ES-I3 (cell line): ENCODE measurements at regions not wholly inside any gene's neighbourhood (a gene's known extent, or its start where the extent isn't known, plus 50 kb on each side); places are given as distances from the start of the nearest gene placed in this dataset.
"Not testable (repeated sequence)": the region's sequence is repeated elsewhere in the genome, so short reads cannot be mapped to it uniquely, and the experiment has no call there.

Source experiments
- H3K36me3 ChIP-seq: 2 replicates; pipeline ENCODE4 v1.6.1; 2013; ENCODE audit warnings: mild to moderate bottlenecking, low read length, control low read depth, moderate library complexity; ENCODE audit not compliant: insufficient read depth
- H3K4me1 ChIP-seq: 2 replicates; pipeline ENCODE4 v1.6.1; 2013; ENCODE audit warnings: mild to moderate bottlenecking, control low read depth, low read length; ENCODE audit not compliant: insufficient read depth
- H3K9ac ChIP-seq: 2 replicates; pipeline ENCODE4 v1.6.1; 2013; ENCODE audit warnings: low read depth, mild to moderate bottlenecking, low read length, moderate library complexity
- H3K9me3 ChIP-seq: 2 replicates; pipeline ENCODE4 v1.6.1; 2013; ENCODE audit warnings: mild to moderate bottlenecking, low read length, moderate library complexity; ENCODE audit not compliant: control insufficient read depth, insufficient read depth

DNA sequence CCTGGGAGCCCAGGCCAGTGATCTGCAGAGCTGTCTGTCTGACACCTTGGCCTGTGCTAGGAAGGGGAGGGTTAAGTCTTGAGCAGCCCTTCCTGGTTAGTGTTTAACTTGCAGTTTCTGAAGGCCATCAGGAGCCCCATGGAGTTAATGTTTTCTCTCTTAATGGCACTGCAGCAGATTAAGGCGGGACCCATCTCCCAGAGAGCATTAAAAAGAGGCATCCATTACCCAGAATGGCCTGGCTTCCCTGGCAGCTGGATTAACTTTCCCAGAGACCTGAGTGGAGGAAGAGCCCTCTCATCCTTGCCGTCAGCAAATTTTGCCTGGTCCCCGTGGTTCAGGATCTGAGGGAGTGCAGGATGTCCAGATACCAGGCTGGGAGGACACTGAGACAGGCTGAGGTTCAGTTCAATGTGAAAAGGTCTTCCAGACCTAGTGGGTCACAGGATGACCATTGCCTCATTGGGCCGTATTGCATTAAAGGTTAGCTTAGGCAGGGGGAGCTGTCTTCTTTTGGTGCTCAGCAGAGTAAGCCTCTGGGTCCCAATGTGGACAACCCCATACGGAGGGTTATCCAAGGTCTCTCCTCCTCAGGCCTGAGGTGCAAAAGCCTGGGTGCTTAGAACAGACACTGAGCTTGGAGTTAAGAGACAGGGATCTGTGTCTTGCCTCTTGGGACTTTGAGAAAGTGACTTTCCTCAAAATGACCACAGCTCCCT is 522.6 kb downstream of the PTPRU start:
- Histone ChIP-seq H3K9ac (no peak overlapping the region), H3K9me3 (no peaks in the 10 kb centered on the region; the same call in 1 of the 2 replicates), H3K36me3 (no peaks in the 10 kb centered on the region), H3K4me1 (no peaks in the 10 kb centered on the region)

DNA sequence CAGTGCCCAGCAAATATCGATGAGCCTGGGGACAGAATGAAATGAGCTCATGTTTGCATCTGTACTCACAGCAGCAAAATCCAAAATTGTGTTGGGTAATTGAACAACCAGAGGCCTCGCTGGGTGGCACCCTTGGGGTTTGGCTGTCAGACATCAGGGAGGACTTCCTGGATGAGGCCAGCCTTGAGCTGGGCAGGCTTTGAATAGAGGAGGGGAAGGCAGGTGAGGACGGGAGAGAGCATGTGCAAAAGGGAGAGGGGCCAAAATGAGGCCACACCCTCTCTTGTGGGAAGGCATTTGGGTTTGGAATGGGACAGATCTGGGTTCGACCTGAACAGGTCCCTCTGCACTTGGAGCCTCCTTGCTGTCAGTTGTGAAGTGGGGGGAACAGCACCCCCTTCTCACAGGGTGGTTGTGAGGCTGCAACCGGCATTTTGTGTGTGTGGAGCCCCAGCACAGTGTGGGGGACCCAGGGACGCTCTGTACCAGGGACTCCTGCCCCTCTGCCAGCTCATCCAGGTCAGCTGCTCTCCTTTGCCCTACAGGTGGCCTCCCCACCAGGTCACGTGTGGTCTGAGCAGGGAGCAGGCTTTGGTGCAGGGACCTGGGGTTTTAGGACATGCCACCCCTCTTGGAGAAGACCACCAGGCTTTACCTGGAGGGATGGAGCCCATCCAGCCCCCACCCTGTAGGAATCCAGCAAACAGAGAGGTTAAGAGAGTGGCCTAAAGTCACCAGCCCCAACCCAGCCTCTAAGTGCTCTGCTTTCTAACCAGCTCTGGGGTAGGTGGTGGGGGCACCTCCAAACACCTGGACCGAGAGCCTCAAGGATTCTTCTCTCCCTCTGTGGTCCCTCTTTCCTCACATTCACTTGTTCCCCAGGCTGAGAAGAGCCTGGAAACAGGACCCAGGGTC is 521.8 kb downstream of the PTPRU start:
- no peaks in the 10 kb centered on the region for H3K36me3 ChIP-seq

GRCh38 chr1:29756901-29757725 is 520.8 kb downstream of the PTPRU start:
- Histone ChIP-seq H3K9ac (no peak overlapping the region), H3K36me3 (no peaks in the 10 kb centered on the region), H3K9me3 (no peaks in the 10 kb centered on the region), H3K4me1 (no peaks in the 10 kb centered on the region)

More for the DNA sequence above, 521.8 kb downstream of the PTPRU start:
- no peaks in the 10 kb centered on the region for H3K4me1 ChIP-seq
- no peak overlapping the region for H3K9ac ChIP-seq
- H3K9me3 ChIP-seq: no peaks in the 10 kb centered on the region; the same call in 1 of the 2 replicates

DNA sequence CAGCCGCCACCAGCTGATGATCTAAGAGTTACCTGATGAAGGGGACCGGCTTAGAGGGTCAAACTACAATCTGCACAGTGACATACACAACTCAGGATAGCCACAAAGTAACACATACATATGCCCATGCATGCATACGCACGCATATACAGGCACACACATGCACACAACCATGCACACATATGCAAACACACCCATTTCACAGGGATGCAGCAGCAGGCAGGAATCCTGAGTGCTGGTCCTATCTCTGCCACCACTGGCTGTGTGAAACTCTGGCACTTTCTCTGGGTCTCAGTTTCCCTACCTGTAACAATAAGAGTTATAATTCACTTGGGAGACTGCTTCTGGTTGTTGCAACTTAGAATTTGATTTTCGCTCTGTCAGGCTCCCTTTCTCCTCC is 520.2 kb downstream of the PTPRU start:
- H3K9ac ChIP-seq: no peak overlapping the region
- no peaks in the 10 kb centered on the region for H3K4me1 ChIP-seq
- no peaks in the 10 kb centered on the region for H3K9me3 ChIP-seq
- no peaks in the 10 kb centered on the region for H3K36me3 ChIP-seq

DNA sequence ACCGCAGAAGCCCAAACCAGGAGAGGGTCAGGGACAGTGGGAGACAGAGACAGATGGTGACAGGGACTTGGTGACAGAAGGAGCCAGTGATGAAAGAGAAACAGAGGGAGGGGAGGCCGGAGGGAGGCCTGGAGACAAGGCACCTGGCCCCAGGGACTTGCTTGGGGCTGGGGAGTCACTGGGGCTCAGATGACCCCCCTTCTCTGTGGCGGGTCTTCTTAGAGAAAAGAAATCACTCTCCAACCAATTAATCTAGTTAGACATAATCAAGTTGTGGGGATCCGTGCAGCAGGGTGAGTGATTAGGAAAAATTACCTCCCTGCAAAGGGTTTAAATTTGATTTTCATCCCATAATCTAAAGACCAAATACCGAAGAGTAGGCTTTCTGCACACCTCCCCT is 519.8 kb downstream of the PTPRU start:
- Histone ChIP-seq H3K36me3 (no peaks in the 10 kb centered on the region), H3K9me3 (no peaks in the 10 kb centered on the region), H3K9ac (no peak overlapping the region), H3K4me1 (no peaks in the 10 kb centered on the region)

- not testable (repeated sequence) for H3K4me1 ChIP-seq, H3K36me3 ChIP-seq, H3K9ac ChIP-seq, H3K9me3 ChIP-seq
These were observed 519.2 kb downstream of the PTPRU start for GRCh38 chr1:29755412-29756015.

- Histone ChIP-seq H3K9me3 (no peaks in the 10 kb centered on the region), H3K4me1 (no peaks in the 10 kb centered on the region), H3K36me3 (no peaks in the 10 kb centered on the region), H3K9ac (no peak overlapping the region)
These were observed 518.5 kb downstream of the PTPRU start for GRCh38 chr1:29754573-29755375.

- no peak overlapping the region for H3K9ac ChIP-seq
- H3K4me1 ChIP-seq: no peaks in the 10 kb centered on the region
These were observed 517.6 kb downstream of the PTPRU start for GRCh38 chr1:29753771-29754572.

GRCh38 chr1:29753244-29753643 is 516.9 kb downstream of the PTPRU start:
- Histone ChIP-seq H3K36me3 (no peaks in the 10 kb centered on the region), H3K4me1 (no peaks in the 10 kb centered on the region), H3K9ac (no peak overlapping the region), H3K9me3 (no peaks in the 10 kb centered on the region)

More at GRCh38 chr1:29753771-29754572, 517.6 kb downstream of the PTPRU start:
- H3K36me3 ChIP-seq: no peaks in the 10 kb centered on the region
- no peaks in the 10 kb centered on the region for H3K9me3 ChIP-seq

DNA sequence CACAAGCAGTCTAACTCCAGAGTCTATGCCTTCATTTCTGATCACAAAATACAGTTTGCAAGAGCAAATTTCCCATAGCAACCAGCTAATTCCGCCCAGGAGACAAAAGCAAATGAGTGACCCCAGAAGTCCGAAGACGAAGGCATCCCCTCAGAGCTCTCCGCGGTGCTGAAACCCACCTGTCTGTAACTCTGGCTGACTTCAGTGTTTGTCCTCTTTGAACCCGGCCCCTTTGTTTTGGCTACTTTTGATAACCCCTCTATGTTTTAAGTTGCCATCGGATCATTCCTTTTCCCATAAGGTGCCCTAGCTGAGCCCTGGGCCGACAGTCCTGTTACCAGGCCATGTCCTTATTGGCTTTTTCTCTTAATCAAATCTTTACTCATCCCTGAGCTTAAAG is 515.8 kb downstream of the PTPRU start:
- H3K4me1 ChIP-seq: no peaks in the 10 kb centered on the region

GRCh38 chr1:29749024-29749945 is 513.0 kb downstream of the PTPRU start:
- H3K9me3 ChIP-seq: no peaks in the 10 kb centered on the region
- no peaks in the 10 kb centered on the region for H3K4me1 ChIP-seq
- H3K9ac ChIP-seq: no peak overlapping the region
- no peaks in the 10 kb centered on the region for H3K36me3 ChIP-seq

More for the DNA sequence above, 515.8 kb downstream of the PTPRU start:
- Histone ChIP-seq H3K36me3 (no peaks in the 10 kb centered on the region), H3K9me3 (no peaks in the 10 kb centered on the region), H3K9ac (no peak overlapping the region)

- H3K9me3 ChIP-seq: no peaks in the 10 kb centered on the region
- H3K9ac ChIP-seq: no peak overlapping the region
- H3K36me3 ChIP-seq: no peaks in the 10 kb centered on the region
- no peaks in the 10 kb centered on the region for H3K4me1 ChIP-seq
These were observed 510.9 kb downstream of the PTPRU start for GRCh38 chr1:29747196-29747595.
